Endothelial cell of umbilical vein (primary cell): ENCODE measurements at regions not wholly inside any gene's neighbourhood (a gene's known extent, or its start where the extent isn't known, plus 50 kb on each side); places are given as distances from the start of the nearest gene placed in this dataset.

ENCODE experiments used
- BruUV-seq: library from RNA; stranded (reverse); fragments of 400-500 nt; replicated peaks from 2 replicates; lab custom pipeline; 2021; lab: Mats Ljungman, UMichigan
- CTCF ChIA-PET: fragments of 300-600, 350-600 bp; sonication (Branson Sonifier 250); formaldehyde crosslinking; loops from one replicate; lab custom pipeline; 2021; ENCODE audit warnings: antibody characterized with exemption, inconsistent platforms; lab: Charles Lee
- POLR2A ChIA-PET: fragments of 300-600, 350-600 bp; sonication (Branson Sonifier 250); formaldehyde crosslinking; loops from one replicate; lab custom pipeline; 2021; ENCODE audit warnings: antibody characterized with exemption, inconsistent platforms; lab: Charles Lee
- DNase-seq: peaks from one replicate; pipeline ENCODE4 v3.0.0-alpha.2; 2011; ENCODE audit warnings: low read depth, low spot score
- FAIRE-seq: peaks from 2 replicates; lab custom pipeline; 2011; peaks lifted over from hg19 to GRCh38; lab: Jason Lieb, UNC
- H2AFZ ChIP-seq: 2 replicates; pipeline ENCODE4 v1.6.0; 2012; ENCODE audit warnings: low read depth, low read length, control low read depth, inconsistent platforms
- H3K27ac ChIP-seq: 2 replicates; pipeline ENCODE4 v1.5.1; 2011; ENCODE audit warnings: low read depth, mild to moderate bottlenecking, control low read depth, low read length, moderate library complexity; ENCODE audit not compliant: insufficient read depth
- H3K27me3 ChIP-seq, 2 experiments: 2 replicates each; pipeline versions ENCODE4 v1.6.0 to v1.6.1; 2011; ENCODE audit warnings: low read length in 2 of 2, mixed read lengths in 1 of 2; ENCODE audit not compliant: control insufficient read depth in 2 of 2, insufficient read depth in 2 of 2
- H3K36me3 ChIP-seq, 2 experiments: 2 replicates in 1 of 2; 3 replicates in 1 of 2; pipeline ENCODE4 v1.5.1; 2011; ENCODE audit warnings: low read length in 2 of 2, mild to moderate bottlenecking in 1 of 2, moderate library complexity in 1 of 2; ENCODE audit not compliant: control insufficient read depth in 2 of 2, insufficient read depth in 2 of 2; ENCODE audit errors: extremely low read depth in 1 of 2
- H3K4me1 ChIP-seq: 3 replicates; pipeline ENCODE4 v1.5.1; 2011; ENCODE audit warnings: mild to moderate bottlenecking, low read length; ENCODE audit not compliant: control insufficient read depth, insufficient read depth; ENCODE audit errors: extremely low read depth
- H3K4me2 ChIP-seq: 2 replicates; pipeline ENCODE4 v1.6.1; 2011; ENCODE audit warnings: low read length, control low read depth, mixed read lengths; ENCODE audit not compliant: insufficient read depth
- H3K4me3 ChIP-seq, 3 experiments: fragments of 200-600 bp in 1 of 3; sonication (generic), shearing (Covaris generic) in 1 of 3; replicated peaks in 1 of 3; 2 replicates each; pipeline ENCODE4 v1.5.1; 2011 to 2016; ENCODE audit warnings: control low read depth in 3 of 3, low read length in 3 of 3, mild to moderate bottlenecking in 2 of 3, inconsistent platforms in 1 of 3, low read depth in 1 of 3, moderate library complexity in 1 of 3; ENCODE audit not compliant: insufficient read depth in 1 of 3
- H3K79me2 ChIP-seq: 2 replicates; pipeline ENCODE4 v1.6.0; 2012; ENCODE audit warnings: low read length, inconsistent platforms; ENCODE audit not compliant: control insufficient read depth, insufficient read depth
- H3K9ac ChIP-seq: replicated peaks from 2 replicates; pipeline ENCODE3; 2011; ENCODE audit warnings: low read length, control low read depth; ENCODE audit not compliant: insufficient read depth; ENCODE audit errors: extremely low read depth
- H3K9me1 ChIP-seq: replicated peaks from 3 replicates; pipeline ENCODE4 v1.6.0; 2011; ENCODE audit warnings: mild to moderate bottlenecking, low read length; ENCODE audit not compliant: control insufficient read depth, insufficient read depth; ENCODE audit errors: extremely low read depth
- H3K9me3 ChIP-seq: replicated peaks from 2 replicates; pipeline ENCODE4 v1.5.1; 2012; ENCODE audit warnings: low read length, inconsistent platforms; ENCODE audit not compliant: control insufficient read depth, insufficient read depth
- H4K20me1 ChIP-seq: replicated peaks from 2 replicates; pipeline ENCODE3; 2011; ENCODE audit warnings: mild to moderate bottlenecking, low read length; ENCODE audit not compliant: control insufficient read depth, insufficient read depth; ENCODE audit errors: extremely low read depth
- EZH2 ChIP-seq: IDR thresholded peaks from 2 replicates; pipeline ENCODE4 v1.6.1; 2012; ENCODE audit warnings: borderline replicate concordance, low read depth, mild to moderate bottlenecking, moderate library complexity, low read length, inconsistent platforms; ENCODE audit not compliant: severe bottlenecking
- FOS ChIP-seq: IDR thresholded peaks from 2 replicates; pipeline ENCODE4 v1.6.1; 2011; ENCODE audit warnings: mild to moderate bottlenecking, low read length, moderate library complexity, borderline replicate concordance; ENCODE audit not compliant: insufficient read depth
- GATA2 ChIP-seq: IDR thresholded peaks from 2 replicates; pipeline ENCODE4 v1.7.0; 2011; ENCODE audit warnings: low read depth, mild to moderate bottlenecking, moderate library complexity, mixed read lengths, low read length; ENCODE audit not compliant: insufficient read length, insufficient read depth
- JUN ChIP-seq: IDR thresholded peaks from 2 replicates; pipeline ENCODE4 v1.6.1; 2011; ENCODE audit warnings: borderline replicate concordance, low read depth; ENCODE audit not compliant: insufficient read length, insufficient read depth
- MYC ChIP-seq: IDR thresholded peaks from one replicate; pipeline ENCODE4 v1.6.1; 2011; ENCODE audit warnings: mild to moderate bottlenecking, low read depth, low read length
- POLR2A ChIP-seq: IDR thresholded peaks from 2 replicates; pipeline ENCODE4 v1.6.1; 2012; ENCODE audit warnings: low read depth, mild to moderate bottlenecking, control low read depth, low read length
- POLR2AphosphoS5 ChIP-seq: IDR thresholded peaks from 2 replicates; pipeline ENCODE4 v1.6.1; 2012; ENCODE audit warnings: low read depth, mild to moderate bottlenecking, control low read depth, low read length, moderate library complexity; ENCODE audit not compliant: insufficient read depth
- dilution Hi-C: fragments of 300-500 bp; cut with MboI; formaldehyde crosslinking; loops from one replicate; pipeline ENCODE4 v1.15.0; 2019; ENCODE audit warnings: low sequenced_read_pairs; ENCODE audit not compliant: extremely low pct_ligation_motif_present
- intact Hi-C: fragments of 100-400 bp; cut with micrococcal nuclease; formaldehyde crosslinking; loops from one replicate; pipeline ENCODE4 v1.10.0; 2022
- TF ChIP-seq, protein P1 (sequence below): IDR thresholded peaks from 2 replicates; pipeline ENCODE4 v1.6.1; 2011; ENCODE audit not compliant: insufficient read depth, insufficient read length
- TF ChIP-seq, protein P2 (sequence below), 2 donors: IDR thresholded peaks; 1 replicate in 1 of 2; 2 replicates in 1 of 2; pipeline ENCODE4 v1.5.1; 2011; ENCODE audit warnings: low read length in 2 of 2, mild to moderate bottlenecking in 2 of 2, moderate library complexity in 2 of 2, control low read depth in 1 of 2, inconsistent platforms in 1 of 2, low read depth in 1 of 2; ENCODE audit not compliant: insufficient read depth in 1 of 2; ENCODE audit errors: extremely low read depth in 1 of 2

DNA sequence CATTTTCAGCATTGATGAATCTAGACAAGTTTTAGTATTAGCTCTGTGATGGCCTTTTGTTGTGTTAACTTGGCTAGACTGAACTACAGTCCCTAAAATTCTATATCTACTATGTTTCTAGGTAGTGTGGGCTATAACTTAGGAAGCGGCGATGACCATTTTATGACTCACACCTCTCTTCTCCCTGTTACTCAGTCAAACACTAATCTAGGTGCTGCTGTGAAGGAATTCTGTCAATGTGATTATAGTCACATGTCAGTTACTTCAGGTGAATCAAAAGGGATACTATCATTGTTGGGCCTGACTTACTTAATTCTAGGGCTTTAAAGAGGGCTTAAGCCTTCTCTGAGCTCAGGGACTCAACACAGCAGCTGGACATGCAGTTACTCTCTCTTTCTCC, 691.5 kb upstream of the MAP3K7 start:
- H3K4me2 ChIP-seq, result no peak overlapping the region
- no peak overlapping the region for H3K9ac ChIP-seq
- H3K27me3 ChIP-seq, result no peaks in the 10 kb centered on the region
- ChIA-PET POLR2A (no interaction called here), CTCF (interaction anchor here (1.4 to 1.6 kb wide), 2 partner anchors 14 to 1366 kb away, joined by 3 to 4 read pairs; no protein-coding TSS in a partner anchor)
- no peak overlapping the region for H2AFZ ChIP-seq
- dilution Hi-C loops, result no loop called here
- H3K4me3 ChIP-seq, result no peak overlapping the region
- H3K79me2 ChIP-seq, result no peaks in the 10 kb centered on the region
- no peaks in the 10 kb centered on the region for H4K20me1 ChIP-seq
- H3K36me3 ChIP-seq, result no peaks in the 10 kb centered on the region
- FAIRE-seq, result no peak
- no peak overlapping the region for H3K27ac ChIP-seq
- DNase-seq, result no peak
- TF ChIP-seq GATA2 (no peak), JUN (no peak), POLR2A (no peak), FOS (no peak), EZH2 (no peak), MYC (no peak), POLR2AphosphoS5 (no peak)
- TF ChIP-seq, protein P1, sequence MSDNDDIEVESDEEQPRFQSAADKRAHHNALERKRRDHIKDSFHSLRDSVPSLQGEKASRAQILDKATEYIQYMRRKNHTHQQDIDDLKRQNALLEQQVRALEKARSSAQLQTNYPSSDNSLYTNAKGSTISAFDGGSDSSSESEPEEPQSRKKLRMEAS, result no peak
- TF ChIP-seq, protein P2, sequence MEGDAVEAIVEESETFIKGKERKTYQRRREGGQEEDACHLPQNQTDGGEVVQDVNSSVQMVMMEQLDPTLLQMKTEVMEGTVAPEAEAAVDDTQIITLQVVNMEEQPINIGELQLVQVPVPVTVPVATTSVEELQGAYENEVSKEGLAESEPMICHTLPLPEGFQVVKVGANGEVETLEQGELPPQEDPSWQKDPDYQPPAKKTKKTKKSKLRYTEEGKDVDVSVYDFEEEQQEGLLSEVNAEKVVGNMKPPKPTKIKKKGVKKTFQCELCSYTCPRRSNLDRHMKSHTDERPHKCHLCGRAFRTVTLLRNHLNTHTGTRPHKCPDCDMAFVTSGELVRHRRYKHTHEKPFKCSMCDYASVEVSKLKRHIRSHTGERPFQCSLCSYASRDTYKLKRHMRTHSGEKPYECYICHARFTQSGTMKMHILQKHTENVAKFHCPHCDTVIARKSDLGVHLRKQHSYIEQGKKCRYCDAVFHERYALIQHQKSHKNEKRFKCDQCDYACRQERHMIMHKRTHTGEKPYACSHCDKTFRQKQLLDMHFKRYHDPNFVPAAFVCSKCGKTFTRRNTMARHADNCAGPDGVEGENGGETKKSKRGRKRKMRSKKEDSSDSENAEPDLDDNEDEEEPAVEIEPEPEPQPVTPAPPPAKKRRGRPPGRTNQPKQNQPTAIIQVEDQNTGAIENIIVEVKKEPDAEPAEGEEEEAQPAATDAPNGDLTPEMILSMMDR (IDR thresholded peaks at IDR 0.05; ENCODE audit: extremely low read depth in 1 of 2, insufficient read depth in 1 of 2, low read depth in 1 of 2, low read length in 2 of 2), result no peak
- H3K9me1 ChIP-seq, result no peaks in the 10 kb centered on the region
- intact Hi-C loops, result no loop called here
- no peaks in the 10 kb centered on the region for H3K4me1 ChIP-seq
- no TSS peak for BruUV-seq
- no peaks in the 10 kb centered on the region for H3K9me3 ChIP-seq
